Liver (tissue), 7 donors: ENCODE measurements at regions not wholly inside any gene's neighbourhood (a gene's known extent, or its start where the extent isn't known, plus 50 kb on each side); places are given as distances from the start of the nearest gene placed in this dataset.

Experiments used
- DNase-seq: peaks from one replicate; pipeline ENCODE4 v3.0.0-alpha.2; 2017; ENCODE audit warnings: low spot score
- H3K27ac ChIP-seq, 2 donors: one replicate each; pipeline ENCODE4 v1.7.0; 2013; ENCODE audit warnings: inconsistent platforms in 2 of 2, low read length in 2 of 2, control low read depth in 1 of 2, low read depth in 1 of 2, mild to moderate bottlenecking in 1 of 2
- H3K27me3 ChIP-seq, 4 donors: one replicate each; pipeline versions ENCODE4 v1.6.1 to v1.7.0; 2013; ENCODE audit warnings: low read length in 3 of 4, inconsistent platforms in 1 of 4, mild to moderate bottlenecking in 1 of 4, moderate library complexity in 1 of 4; ENCODE audit not compliant: control insufficient read depth in 4 of 4, insufficient read depth in 4 of 4
- H3K36me3 ChIP-seq, 4 donors: one replicate each; pipeline versions ENCODE4 v1.6.1 to v1.7.0; 2013; ENCODE audit warnings: low read length in 3 of 4, mild to moderate bottlenecking in 3 of 4, low read depth in 1 of 4, moderate library complexity in 1 of 4; ENCODE audit not compliant: control insufficient read depth in 4 of 4, insufficient read depth in 3 of 4
- H3K4me1 ChIP-seq, 4 donors: one replicate each; pipeline versions ENCODE4 v1.6.1 to v1.7.0; 2013; ENCODE audit warnings: low read length in 3 of 4, mild to moderate bottlenecking in 3 of 4, moderate library complexity in 1 of 4; ENCODE audit not compliant: control insufficient read depth in 4 of 4, insufficient read depth in 4 of 4
- H3K4me3 ChIP-seq, 3 donors: one replicate each; pipeline versions ENCODE4 v1.6.1 to v1.7.0; 2013; ENCODE audit warnings: low read length in 3 of 3, control low read depth in 1 of 3, low read depth in 1 of 3, mild to moderate bottlenecking in 1 of 3
- H3K9ac ChIP-seq, 2 donors: one replicate each; pipeline ENCODE4 v1.7.0; 2013; ENCODE audit warnings: low read length in 2 of 2, mild to moderate bottlenecking in 2 of 2, moderate library complexity in 2 of 2, control low read depth in 1 of 2, low read depth in 1 of 2
- H3K9me3 ChIP-seq, 4 donors: one replicate each; pipeline versions ENCODE4 v1.6.1 to v1.7.0; 2013; ENCODE audit warnings: low read length in 3 of 4; ENCODE audit not compliant: control insufficient read depth in 4 of 4
- FOXA1 ChIP-seq: IDR thresholded peaks from 2 replicates; pipeline ENCODE4 v1.6.1; 2016; ENCODE audit warnings: antibody characterized with exemption
- FOXA2 ChIP-seq: IDR thresholded peaks from 2 replicates; pipeline ENCODE4 v1.6.1; 2016; ENCODE audit warnings: antibody characterized with exemption
- GABPA ChIP-seq, 2 donors: IDR thresholded peaks in 1 of 2; conservative IDR thresholded peaks in 1 of 2; 2 replicates each; pipeline ENCODE4 v1.6.1; 2016; ENCODE audit warnings: antibody characterized with exemption in 2 of 2, mild to moderate bottlenecking in 1 of 2, moderate library complexity in 1 of 2
- HNF4A ChIP-seq, 2 donors: conservative IDR thresholded peaks; 2 replicates each; pipeline ENCODE4 v1.6.1; 2016; ENCODE audit warnings: antibody characterized with exemption in 2 of 2, mild to moderate bottlenecking in 2 of 2
- HNF4G ChIP-seq: IDR thresholded peaks from 2 replicates; pipeline ENCODE4 v1.6.1; 2016; ENCODE audit warnings: antibody characterized with exemption
- JUND ChIP-seq, 2 donors: IDR thresholded peaks; 2 replicates each; pipeline ENCODE4 v1.6.1; 2016; ENCODE audit warnings: antibody characterized with exemption in 2 of 2
- MAX ChIP-seq: IDR thresholded peaks from 2 replicates; pipeline ENCODE4 v1.6.1; 2016; ENCODE audit warnings: antibody characterized with exemption
- NR2F2 ChIP-seq: IDR thresholded peaks from 2 replicates; pipeline ENCODE4 v1.6.1; 2016; ENCODE audit warnings: antibody characterized with exemption
- RAD21 ChIP-seq, 2 donors: IDR thresholded peaks; 2 replicates each; pipeline ENCODE4 v1.6.1; 2016; ENCODE audit warnings: antibody characterized with exemption in 2 of 2, mild to moderate bottlenecking in 2 of 2
- REST ChIP-seq: IDR thresholded peaks from 2 replicates; pipeline ENCODE4 v1.6.1; 2016; ENCODE audit warnings: antibody characterized with exemption, mild to moderate bottlenecking
- RXRA ChIP-seq, 2 donors: IDR thresholded peaks; 2 replicates each; pipeline ENCODE4 v1.6.1; 2017 to 2018; ENCODE audit warnings: antibody characterized with exemption in 2 of 2, mild to moderate bottlenecking in 1 of 2
- TAF1 ChIP-seq: conservative IDR thresholded peaks from 2 replicates; pipeline ENCODE4 v1.6.1; 2016; ENCODE audit warnings: antibody characterized with exemption, mild to moderate bottlenecking
- YY1 ChIP-seq: IDR thresholded peaks from 2 replicates; pipeline ENCODE4 v1.6.1; 2016; ENCODE audit warnings: antibody characterized with exemption, mild to moderate bottlenecking
- WGBS: extraction: QIAGEN DNeasy Blood & Tissue Kit; methylation state at CpG from one replicate; pipeline ENCODE4 v1.1.7; 2013; 5-methylcytosine and 5-hydroxymethylcytosine counted together
- TF ChIP-seq, protein P1 (sequence below): IDR thresholded peaks from 2 replicates; pipeline ENCODE4 v1.6.1; 2016; ENCODE audit warnings: antibody characterized with exemption
- donor health status: healthy.
- donor health status: healthy.
- donor health status: healthy.
- donor health status: healthy.

DNA sequence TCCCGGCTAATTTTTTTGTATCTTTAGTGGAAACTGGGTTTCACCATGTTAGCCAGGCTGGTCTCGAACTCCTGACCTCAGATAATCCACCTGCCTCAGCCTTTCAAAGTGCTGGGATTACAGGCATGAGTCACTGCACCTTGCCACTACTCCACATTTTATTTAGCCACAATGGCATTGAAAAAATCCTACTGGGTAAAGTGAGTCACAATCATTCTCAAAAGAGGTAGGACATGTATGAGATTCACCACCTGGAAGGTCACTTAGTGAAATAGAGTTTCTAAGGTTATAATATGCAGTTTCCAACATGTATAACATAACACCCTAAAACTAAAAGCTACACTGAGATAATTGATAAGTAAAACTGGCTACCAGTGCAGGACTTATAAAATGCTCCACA is 159.2 kb downstream of the BTC start:
- Histone ChIP-seq H3K27me3 (peaks cover 0 to 4% (median 0%) of the 10 kb centered on the region in 4 donors), H3K4me3 (no peak overlapping the region), H3K36me3 (no peaks in the 10 kb centered on the region), H3K27ac (no peak overlapping the region), H3K9me3 (no peaks in the 10 kb centered on the region), H3K4me1 (no peaks in the 10 kb centered on the region), H3K9ac (no peak overlapping the region)
- TF ChIP-seq RXRA (IDR thresholded peaks at IDR 0.05) = no peak
- TF ChIP-seq NR2F2 = no peak
- no peak for TF ChIP-seq TAF1
- TF ChIP-seq HNF4A (conservative IDR thresholded peaks at IDR 0.05) = no peak
- no peak for TF ChIP-seq REST
- no peak for TF ChIP-seq GABPA (IDR thresholded peaks at IDR 0.05 in 1 of 2, conservative IDR thresholded peaks at IDR 0.05 in 1 of 2)
- TF ChIP-seq, protein P1, sequence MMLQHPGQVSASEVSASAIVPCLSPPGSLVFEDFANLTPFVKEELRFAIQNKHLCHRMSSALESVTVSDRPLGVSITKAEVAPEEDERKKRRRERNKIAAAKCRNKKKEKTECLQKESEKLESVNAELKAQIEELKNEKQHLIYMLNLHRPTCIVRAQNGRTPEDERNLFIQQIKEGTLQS = no peak
- no peak for TF ChIP-seq RAD21 (IDR thresholded peaks at IDR 0.05)
- DNase-seq = no peak
- 94% methylated on average over 2 of the region's 2 CpGs for WGBS

DNA sequence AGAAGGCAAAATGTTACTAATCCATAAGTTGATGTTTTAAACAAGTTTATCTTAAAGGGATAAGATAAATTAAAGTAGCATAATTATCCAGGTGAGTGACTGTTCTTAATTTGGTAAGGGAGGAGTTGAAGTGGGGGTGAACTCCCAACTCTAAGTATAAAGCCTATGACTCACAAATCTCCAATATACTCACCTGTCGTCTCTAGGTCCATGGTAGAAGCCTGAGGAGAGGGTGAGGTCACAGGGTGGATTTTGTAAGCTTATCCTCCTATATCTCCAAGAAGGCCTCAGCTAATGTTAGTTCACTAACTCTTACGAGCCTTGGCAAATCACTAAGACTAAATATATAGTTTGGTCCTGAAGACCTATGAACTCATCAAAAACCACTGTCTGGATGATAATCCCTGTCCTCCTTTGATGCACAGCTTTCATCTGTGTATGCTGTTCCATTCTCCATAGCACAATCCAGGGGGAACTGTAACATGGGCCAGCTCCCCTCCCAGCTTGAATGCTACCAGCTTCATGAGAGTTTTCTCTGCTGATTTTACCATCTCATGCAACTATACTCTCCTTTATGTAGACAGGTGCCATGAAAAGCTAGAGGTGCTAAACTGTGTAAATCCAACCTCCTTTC is 158.7 kb downstream of the BTC start:
- H3K36me3 ChIP-seq = no peaks in the 10 kb centered on the region
- no peak for DNase-seq
- no peak overlapping the region for H3K4me3 ChIP-seq
- peaks cover 0 to 4% (median 0%) of the 10 kb centered on the region in 4 donors for H3K27me3 ChIP-seq
- TF ChIP-seq HNF4G (no peak), JUND (IDR thresholded peaks at IDR 0.05) (no peak), FOXA1 (no peak), FOXA2 (no peak)
- no peak overlapping the region for H3K9ac ChIP-seq
- no peak overlapping the region for H3K27ac ChIP-seq
- no peaks in the 10 kb centered on the region for H3K9me3 ChIP-seq
- WGBS = 86% methylated on average over 2 of the region's 2 CpGs
- H3K4me1 ChIP-seq = no peaks in the 10 kb centered on the region

DNA sequence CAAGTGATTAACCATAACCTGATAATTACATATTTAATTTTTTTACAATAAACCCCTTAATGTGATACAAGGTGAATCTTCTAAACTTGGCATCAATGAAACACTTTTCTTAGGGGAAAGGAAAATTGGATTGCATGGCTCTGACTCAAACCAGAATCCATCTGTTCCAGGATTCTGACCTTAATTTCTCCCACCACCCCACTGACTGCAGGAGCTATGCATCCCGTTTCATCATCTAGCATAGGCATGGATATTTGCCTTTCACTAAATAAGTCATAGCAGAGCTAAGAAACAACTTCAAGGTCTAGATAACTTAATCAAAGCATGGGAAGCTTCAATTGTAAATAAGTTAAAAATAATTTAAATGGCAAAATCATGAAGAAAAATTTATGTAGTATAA is 156.3 kb downstream of the BTC start:
- DNase-seq = no peak
- Histone ChIP-seq H3K9ac (no peak overlapping the region), H3K36me3 (no peaks in the 10 kb centered on the region), H3K9me3 (no peaks in the 10 kb centered on the region), H3K4me3 (no peak overlapping the region), H3K27me3 (peaks cover 0 to 4% (median 0%) of the 10 kb centered on the region in 4 donors), H3K27ac (no peak overlapping the region), H3K4me1 (no peaks in the 10 kb centered on the region)
- WGBS = 84% methylated on average over 1 of the region's 1 CpG
- TF ChIP-seq FOXA1 (no peak), GABPA (IDR thresholded peaks at IDR 0.05 in 1 of 2, conservative IDR thresholded peaks at IDR 0.05 in 1 of 2) (no peak), RAD21 (IDR thresholded peaks at IDR 0.05) (no peak), REST (no peak), MAX (no peak), RXRA (IDR thresholded peaks at IDR 0.05) (no peak), YY1 (no peak), HNF4A (conservative IDR thresholded peaks at IDR 0.05) (no peak), NR2F2 (no peak)
- TF ChIP-seq, protein P1 = no peak
